LNCaP clone FGC (cell line): ENCODE measurements at regions not wholly inside any gene's neighbourhood (a gene's known extent, or its start where the extent isn't known, plus 50 kb on each side); places are given as distances from the start of the nearest gene placed in this dataset.

Experiments used
- DNase-seq: peaks from one replicate; pipeline ENCODE4 v3.0.0-alpha.2; 2011; ENCODE audit warnings: low read depth
- H3K4me3 ChIP-seq: 2 replicates; pipeline ENCODE4 v1.5.1; 2011; ENCODE audit warnings: mild to moderate bottlenecking, low read depth, low read length, control low read depth
- CTCF ChIP-seq: IDR thresholded peaks from 2 replicates; pipeline ENCODE4 v1.5.1; 2012; ENCODE audit warnings: mild to moderate bottlenecking; ENCODE audit not compliant: control insufficient read depth, insufficient read depth; ENCODE audit errors: extremely low read depth

GRCh38 chr5:33261747-33262146, 179.0 kb upstream of the TARS1 start:
- no peak for TF ChIP-seq CTCF
- H3K4me3 ChIP-seq, result no peak overlapping the region

GRCh38 chr5:33267801-33268200, 173.0 kb upstream of the TARS1 start:
- DNase-seq, result no peak
- H3K4me3 ChIP-seq, result no peak overlapping the region
- no peak for TF ChIP-seq CTCF

More at GRCh38 chr5:33261747-33262146, 179.0 kb upstream of the TARS1 start:
- DNase-seq, result no peak

GRCh38 chr5:33268374-33268773, 172.4 kb upstream of the TARS1 start:
- H3K4me3 ChIP-seq, result no peak overlapping the region
- DNase-seq, result no peak
- no peak for TF ChIP-seq CTCF

GRCh38 chr5:33270671-33271070, 170.1 kb upstream of the TARS1 start:
- no peak for DNase-seq
- TF ChIP-seq CTCF, result no peak
- H3K4me3 ChIP-seq, result no peak overlapping the region

GRCh38 chr5:33271606-33272005, 169.2 kb upstream of the TARS1 start:
- no peak overlapping the region for H3K4me3 ChIP-seq
- TF ChIP-seq CTCF, result no peak
- no peak for DNase-seq

GRCh38 chr5:33272288-33272687, 168.5 kb upstream of the TARS1 start:
- H3K4me3 ChIP-seq, result no peak overlapping the region
- DNase-seq, result no peak
- TF ChIP-seq CTCF, result no peak

- DNase-seq, result no peak
Measured at GRCh38 chr5:33273985-33274384, 166.8 kb upstream of the TARS1 start.

More at GRCh38 chr5:33273985-33274384, 166.8 kb upstream of the TARS1 start:
- no peak overlapping the region for H3K4me3 ChIP-seq
- no peak for TF ChIP-seq CTCF
